ENCODE measurements at regions not wholly inside any gene's neighbourhood (a gene's known extent, or its start where the extent isn't known, plus 50 kb on each side); places are given as distances from the start of the nearest gene placed in this dataset.

- Histone ChIP-seq H3K4me1 (ENCODE audit: control insufficient read depth, insufficient read depth, low read length) (no peaks in the 10 kb centered on the region), H3K36me3 (ENCODE audit: control insufficient read depth, insufficient read depth, low read length) (no peaks in the 10 kb centered on the region), H3K4me3 (ENCODE audit: low read length) (no peak overlapping the region), H3K9me3 (replicated peaks; ENCODE audit: control insufficient read depth, low read depth, low read length) (no peaks in the 10 kb centered on the region), H3K27me3 (ENCODE audit: control insufficient read depth, insufficient read depth, low read length) (no peaks in the 10 kb centered on the region), H3K27ac (ENCODE audit: low read length) (no peak overlapping the region)
- DNase-seq, result peak; percentile 60
- WGBS (ENCODE audit: insufficient coverage), result 33% methylated on average over 1 of the region's 2 CpGs
Observed at GRCh38 chr4:17347445-17347844, 164.4 kb downstream of the QDPR start.

DNA sequence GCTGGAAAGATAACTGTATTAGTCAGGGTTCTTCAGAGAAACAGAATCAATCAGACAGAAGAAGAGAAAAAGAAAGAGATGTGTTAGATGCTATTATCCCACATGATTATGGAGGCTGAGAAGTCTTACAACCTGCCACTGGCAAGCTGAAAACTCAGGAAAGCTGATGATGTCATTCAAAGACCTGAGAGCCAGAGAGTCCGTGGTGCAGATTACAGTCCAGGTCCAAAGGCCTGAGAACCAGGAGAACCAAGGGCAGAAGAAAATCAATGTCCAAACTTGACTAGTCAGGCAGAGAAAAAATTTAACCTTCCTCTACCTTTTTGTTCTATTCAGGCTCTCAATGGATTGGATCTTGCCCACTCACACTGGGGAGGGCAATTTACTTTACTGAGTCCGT, 172.5 kb downstream of the QDPR start:
- H3K9me3 ChIP-seq (replicated peaks; ENCODE audit: control insufficient read depth, low read depth, low read length), result no peaks in the 10 kb centered on the region
- H3K4me3 ChIP-seq (ENCODE audit: low read length), result no peak overlapping the region
- H3K36me3 ChIP-seq (ENCODE audit: control insufficient read depth, insufficient read depth, low read length), result no peaks in the 10 kb centered on the region
- no peaks in the 10 kb centered on the region for H3K27me3 ChIP-seq (ENCODE audit: control insufficient read depth, insufficient read depth, low read length)
- no peaks in the 10 kb centered on the region for H3K4me1 ChIP-seq (ENCODE audit: control insufficient read depth, insufficient read depth, low read length)
- no peak overlapping the region for H3K27ac ChIP-seq (ENCODE audit: low read length)
- no peak for DNase-seq
- 80% methylated on average over 1 of the region's 2 CpGs for WGBS (ENCODE audit: insufficient coverage)

- Histone ChIP-seq H3K36me3 (ENCODE audit: control insufficient read depth, insufficient read depth, low read length) (no peaks in the 10 kb centered on the region), H3K4me3 (ENCODE audit: low read length) (no peak overlapping the region), H3K9me3 (replicated peaks; ENCODE audit: control insufficient read depth, low read depth, low read length) (no peaks in the 10 kb centered on the region), H3K27ac (ENCODE audit: low read length) (no peak overlapping the region), H3K27me3 (ENCODE audit: control insufficient read depth, insufficient read depth, low read length) (no peaks in the 10 kb centered on the region), H3K4me1 (ENCODE audit: control insufficient read depth, insufficient read depth, low read length) (no peaks in the 10 kb centered on the region)
- no CpG with 5 or more reads among the region's 1 CpG for WGBS (ENCODE audit: insufficient coverage)
- DNase-seq, result no peak
Observed at GRCh38 chr4:17336986-17337385, 174.9 kb downstream of the QDPR start.

GRCh38 chr4:17336524-17336961, 175.3 kb downstream of the QDPR start:
- Histone ChIP-seq H3K36me3 (ENCODE audit: control insufficient read depth, insufficient read depth, low read length) (no peaks in the 10 kb centered on the region), H3K4me1 (ENCODE audit: control insufficient read depth, insufficient read depth, low read length) (no peaks in the 10 kb centered on the region), H3K27me3 (ENCODE audit: control insufficient read depth, insufficient read depth, low read length) (no peaks in the 10 kb centered on the region), H3K27ac (ENCODE audit: low read length) (no peak overlapping the region), H3K9me3 (replicated peaks; ENCODE audit: control insufficient read depth, low read depth, low read length) (no peaks in the 10 kb centered on the region), H3K4me3 (ENCODE audit: low read length) (no peak overlapping the region)
- DNase-seq, result peak; percentile 19
- WGBS (ENCODE audit: insufficient coverage), result 66% methylated on average over 7 of the region's 10 CpGs

DNA sequence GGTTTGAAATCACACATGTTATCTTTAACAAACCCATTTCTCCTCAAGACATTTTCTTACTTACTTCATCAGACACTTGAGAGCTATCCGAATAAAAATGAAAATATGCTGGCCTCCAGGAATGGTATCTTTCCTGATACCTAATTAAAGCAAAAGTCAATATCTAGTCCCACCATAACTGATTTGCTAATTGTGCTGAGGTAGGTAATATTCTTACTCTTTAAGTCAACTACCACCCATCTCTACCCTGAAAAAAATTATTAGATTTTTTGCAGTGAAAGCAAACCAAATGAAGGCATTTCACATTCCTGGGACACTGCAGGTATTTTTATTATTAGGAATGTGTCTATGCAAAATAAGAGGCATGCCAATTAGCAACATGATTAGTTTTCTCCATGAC, 175.8 kb downstream of the QDPR start:
- Histone ChIP-seq H3K9me3 (replicated peaks; ENCODE audit: control insufficient read depth, low read depth, low read length) (no peaks in the 10 kb centered on the region), H3K27me3 (ENCODE audit: control insufficient read depth, insufficient read depth, low read length) (no peaks in the 10 kb centered on the region), H3K4me1 (ENCODE audit: control insufficient read depth, insufficient read depth, low read length) (no peaks in the 10 kb centered on the region), H3K36me3 (ENCODE audit: control insufficient read depth, insufficient read depth, low read length) (no peaks in the 10 kb centered on the region), H3K4me3 (ENCODE audit: low read length) (no peak overlapping the region), H3K27ac (ENCODE audit: low read length) (no peak overlapping the region)
- DNase-seq, result no peak
- no CpG with 5 or more reads among the region's 1 CpG for WGBS (ENCODE audit: insufficient coverage)

DNA sequence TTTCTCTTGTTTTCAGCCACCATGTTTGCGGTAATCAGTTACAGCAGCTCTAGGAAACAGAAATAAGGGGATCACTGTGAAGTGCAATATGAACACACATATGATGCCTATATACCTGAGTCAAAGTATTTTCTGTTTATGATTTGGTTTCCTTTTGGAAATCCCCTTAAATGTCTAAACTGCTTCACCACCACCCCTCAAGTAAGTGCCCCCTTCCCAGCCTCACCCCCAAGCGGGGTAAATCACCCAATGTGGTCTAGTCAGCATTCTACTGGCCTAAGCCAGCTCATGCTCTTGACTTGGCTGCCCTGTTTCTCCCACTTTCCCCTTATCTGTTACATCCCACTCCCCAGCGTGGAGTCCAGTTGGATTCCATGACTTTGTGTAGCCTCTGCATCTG, 176.5 kb downstream of the QDPR start:
- WGBS (ENCODE audit: insufficient coverage), result 88% methylated on average over 2 of the region's 3 CpGs
- DNase-seq, result no peak
- H3K9me3 ChIP-seq (replicated peaks; ENCODE audit: control insufficient read depth, low read depth, low read length), result no peaks in the 10 kb centered on the region
- H3K4me1 ChIP-seq (ENCODE audit: control insufficient read depth, insufficient read depth, low read length), result no peaks in the 10 kb centered on the region
- H3K4me3 ChIP-seq (ENCODE audit: low read length), result no peak overlapping the region
- H3K36me3 ChIP-seq (ENCODE audit: control insufficient read depth, insufficient read depth, low read length), result no peaks in the 10 kb centered on the region
- no peak overlapping the region for H3K27ac ChIP-seq (ENCODE audit: low read length)
- no peaks in the 10 kb centered on the region for H3K27me3 ChIP-seq (ENCODE audit: control insufficient read depth, insufficient read depth, low read length)

- Histone ChIP-seq H3K4me3 (ENCODE audit: low read length) (no peak overlapping the region), H3K27me3 (ENCODE audit: control insufficient read depth, insufficient read depth, low read length) (no peaks in the 10 kb centered on the region), H3K36me3 (ENCODE audit: control insufficient read depth, insufficient read depth, low read length) (no peaks in the 10 kb centered on the region), H3K4me1 (ENCODE audit: control insufficient read depth, insufficient read depth, low read length) (peaks cover 9% of the 10 kb centered on the region), H3K27ac (ENCODE audit: low read length) (no peak overlapping the region), H3K9me3 (replicated peaks; ENCODE audit: control insufficient read depth, low read depth, low read length) (no peaks in the 10 kb centered on the region)
- 43% methylated on average over 3 of the region's 5 CpGs for WGBS (ENCODE audit: insufficient coverage)
- DNase-seq, result peak; percentile 25
Observed at GRCh38 chr4:17332478-17332877, 179.4 kb downstream of the QDPR start.

DNA sequence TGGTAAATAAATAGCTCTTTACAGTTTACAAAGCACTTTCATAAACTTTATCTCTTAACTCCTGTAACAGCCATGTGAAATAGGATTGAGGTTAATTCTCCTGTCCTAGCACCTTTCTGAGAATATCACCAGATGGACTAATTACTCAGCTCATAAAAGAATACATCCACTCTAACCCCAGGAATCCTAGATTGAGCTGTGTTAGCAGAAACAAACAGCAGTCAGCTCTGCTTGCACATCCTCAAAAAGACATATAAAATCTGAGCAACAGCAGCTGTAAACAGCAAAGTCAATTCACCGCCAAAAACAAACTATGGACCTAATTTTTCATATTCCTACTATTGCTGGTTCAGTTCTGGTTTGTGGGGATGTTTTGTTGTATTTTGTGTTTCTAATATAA, 182.8 kb downstream of the QDPR start:
- H3K27ac ChIP-seq (ENCODE audit: low read length), result peak overlapping the region; percentile 32
- H3K36me3 ChIP-seq (ENCODE audit: control insufficient read depth, insufficient read depth, low read length), result no peaks in the 10 kb centered on the region
- no peaks in the 10 kb centered on the region for H3K9me3 ChIP-seq (replicated peaks; ENCODE audit: control insufficient read depth, low read depth, low read length)
- no CpG with 5 or more reads among the region's 1 CpG for WGBS (ENCODE audit: insufficient coverage)
- peak; percentile 67 for DNase-seq
- H3K4me1 ChIP-seq (ENCODE audit: control insufficient read depth, insufficient read depth, low read length), result peaks cover 13% of the 10 kb centered on the region
- H3K4me3 ChIP-seq (ENCODE audit: low read length), result no peak overlapping the region
- H3K27me3 ChIP-seq (ENCODE audit: control insufficient read depth, insufficient read depth, low read length), result no peaks in the 10 kb centered on the region

- Histone ChIP-seq H3K9me3 (replicated peaks; ENCODE audit: control insufficient read depth, low read depth, low read length) (no peaks in the 10 kb centered on the region), H3K4me1 (ENCODE audit: control insufficient read depth, insufficient read depth, low read length) (peaks cover 20% of the 10 kb centered on the region), H3K27ac (ENCODE audit: low read length) (peak overlapping the region; percentile 56), H3K36me3 (ENCODE audit: control insufficient read depth, insufficient read depth, low read length) (no peaks in the 10 kb centered on the region), H3K4me3 (ENCODE audit: low read length) (no peak overlapping the region), H3K27me3 (ENCODE audit: control insufficient read depth, insufficient read depth, low read length) (no peaks in the 10 kb centered on the region)
- WGBS (ENCODE audit: insufficient coverage), result 40% methylated on average over 1 of the region's 5 CpGs
- DNase-seq, result peak; percentile 86
Observed at GRCh38 chr4:17328141-17328815, 183.6 kb downstream of the QDPR start.

- no peaks in the 10 kb centered on the region for H3K27me3 ChIP-seq (ENCODE audit: control insufficient read depth, insufficient read depth, low read length)
- DNase-seq, result peak; percentile 85
- no peaks in the 10 kb centered on the region for H3K36me3 ChIP-seq (ENCODE audit: control insufficient read depth, insufficient read depth, low read length)
- peaks cover 20% of the 10 kb centered on the region for H3K4me1 ChIP-seq (ENCODE audit: control insufficient read depth, insufficient read depth, low read length)
- no peaks in the 10 kb centered on the region for H3K9me3 ChIP-seq (replicated peaks; ENCODE audit: control insufficient read depth, low read depth, low read length)
- 54% methylated on average over 3 of the region's 6 CpGs for WGBS (ENCODE audit: insufficient coverage)
- H3K27ac ChIP-seq (ENCODE audit: low read length), result peak overlapping the region; percentile 56
- no peak overlapping the region for H3K4me3 ChIP-seq (ENCODE audit: low read length)
Observed at GRCh38 chr4:17327591-17327990, 184.3 kb downstream of the QDPR start.

GRCh38 chr4:17326756-17327155, 185.1 kb downstream of the QDPR start:
- Histone ChIP-seq H3K9me3 (replicated peaks; ENCODE audit: control insufficient read depth, low read depth, low read length) (no peaks in the 10 kb centered on the region), H3K27me3 (ENCODE audit: control insufficient read depth, insufficient read depth, low read length) (no peaks in the 10 kb centered on the region), H3K4me3 (ENCODE audit: low read length) (no peak overlapping the region), H3K27ac (ENCODE audit: low read length) (no peak overlapping the region), H3K36me3 (ENCODE audit: control insufficient read depth, insufficient read depth, low read length) (no peaks in the 10 kb centered on the region), H3K4me1 (ENCODE audit: control insufficient read depth, insufficient read depth, low read length) (peaks cover 20% of the 10 kb centered on the region)
- WGBS (ENCODE audit: insufficient coverage), result 65% methylated on average over 2 of the region's 2 CpGs
- DNase-seq, result no peak

Data from muscle of leg (tissue), 3 donors.